KOPT-K1 (cell line): ENCODE measurements at regions not wholly inside any gene's neighbourhood (a gene's known extent, or its start where the extent isn't known, plus 50 kb on each side); places are given as distances from the start of the nearest gene placed in this dataset.
"Not testable (repeated sequence)": the region's sequence is repeated elsewhere in the genome, so short reads cannot be mapped to it uniquely, and the experiment has no call there.

Experiments
- H3K27ac ChIP-seq: fragments of 200-600 bp; sonication (generic); 2 replicates; pipeline ENCODE4 v1.5.1; 2016; ENCODE audit warnings: antibody characterized with exemption, mild to moderate bottlenecking, low read depth, low read length; ENCODE audit not compliant: poor library complexity, severe bottlenecking
- H3K36me3 ChIP-seq: fragments of 200-600 bp; sonication (generic); 2 replicates; pipeline ENCODE4 v1.5.1; 2017; ENCODE audit warnings: antibody characterized with exemption, mild to moderate bottlenecking, low read length, moderate library complexity; ENCODE audit not compliant: insufficient read depth
- H3K9me3 ChIP-seq: fragments of 200-600 bp; sonication (generic); 2 replicates; pipeline ENCODE4 v1.5.1; 2017; ENCODE audit warnings: antibody characterized with exemption, low read length, mild to moderate bottlenecking; ENCODE audit not compliant: insufficient read depth, poor library complexity, severe bottlenecking

DNA sequence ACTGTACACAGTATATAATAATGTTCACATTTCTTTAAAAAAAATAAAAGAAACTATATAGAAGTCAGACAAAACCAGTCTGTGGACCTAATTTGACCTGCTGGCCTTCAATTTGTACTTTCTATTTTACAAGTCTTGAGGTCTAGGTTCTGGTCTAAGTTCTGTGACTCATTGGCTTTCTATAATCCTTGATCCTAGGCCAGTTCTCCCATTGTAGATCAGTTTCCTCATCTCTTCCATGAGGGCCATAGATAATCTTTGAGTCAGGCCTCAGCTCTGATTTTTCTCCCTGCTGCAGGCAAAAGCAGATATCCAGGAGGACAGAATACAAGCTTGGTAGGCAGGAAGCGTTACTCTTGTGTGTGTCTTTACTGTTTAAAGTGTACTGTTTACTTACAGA lies 603.7 kb upstream of the CAMK1G start:
- H3K36me3 ChIP-seq, result no peaks in the 10 kb centered on the region

DNA sequence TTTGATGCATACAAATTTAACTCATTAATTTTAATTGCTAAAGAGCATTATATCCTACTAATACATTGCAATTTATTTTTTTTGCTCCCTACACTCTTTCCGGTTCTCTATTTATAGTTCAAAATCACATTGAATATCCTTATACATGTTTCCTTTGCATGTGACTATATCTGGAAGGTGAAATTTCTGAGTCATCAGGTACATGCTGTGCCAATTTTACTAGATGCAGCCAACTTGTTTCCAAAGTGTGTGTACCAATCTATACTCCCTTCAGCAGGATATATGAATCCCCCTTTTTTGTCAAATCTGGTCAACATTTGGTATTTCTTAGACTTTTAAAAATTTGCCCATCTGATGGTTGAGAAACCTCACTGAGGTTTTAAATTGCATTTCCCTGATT lies 602.9 kb upstream of the CAMK1G start:
- H3K9me3 ChIP-seq, result no peaks in the 10 kb centered on the region
- H3K27ac ChIP-seq, result no peak overlapping the region
- H3K36me3 ChIP-seq, result no peaks in the 10 kb centered on the region

More for the DNA sequence above, 603.7 kb upstream of the CAMK1G start:
- H3K27ac ChIP-seq, result no peak overlapping the region
- H3K9me3 ChIP-seq, result no peaks in the 10 kb centered on the region

GRCh38 chr1:208985231-208985630 lies 598.3 kb upstream of the CAMK1G start:
- Histone ChIP-seq H3K27ac (no peak overlapping the region), H3K36me3 (no peaks in the 10 kb centered on the region), H3K9me3 (no peaks in the 10 kb centered on the region)

GRCh38 chr1:208988811-208989222 lies 594.7 kb upstream of the CAMK1G start:
- H3K27ac ChIP-seq, result peak overlapping the region; percentile 62

GRCh38 chr1:208990456-208990855 lies 593.1 kb upstream of the CAMK1G start:
- Histone ChIP-seq H3K27ac (no peak overlapping the region), H3K36me3 (no peaks in the 10 kb centered on the region), H3K9me3 (no peaks in the 10 kb centered on the region)

More at GRCh38 chr1:208988811-208989222, 594.7 kb upstream of the CAMK1G start:
- no peaks in the 10 kb centered on the region for H3K9me3 ChIP-seq
- H3K36me3 ChIP-seq, result no peaks in the 10 kb centered on the region

DNA sequence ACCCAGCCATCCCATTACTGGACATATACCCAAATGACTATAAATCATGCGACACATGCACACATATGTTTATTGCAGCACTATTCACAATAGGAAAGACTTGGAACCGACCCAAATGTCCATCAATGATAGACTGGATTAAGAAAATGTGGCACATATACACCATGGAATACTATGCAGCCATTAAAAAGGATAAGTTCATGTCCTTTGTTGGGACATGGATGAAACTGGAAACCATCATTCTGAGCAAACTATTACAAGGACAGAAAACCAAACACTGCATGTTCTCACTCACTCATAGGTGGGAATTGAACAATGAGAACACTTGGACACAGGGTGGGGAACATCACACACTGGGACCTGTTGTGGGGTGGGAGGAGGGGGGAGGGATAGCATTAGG lies 586.5 kb upstream of the CAMK1G start:
- not testable (repeated sequence) for H3K9me3 ChIP-seq, H3K36me3 ChIP-seq, H3K27ac ChIP-seq

DNA sequence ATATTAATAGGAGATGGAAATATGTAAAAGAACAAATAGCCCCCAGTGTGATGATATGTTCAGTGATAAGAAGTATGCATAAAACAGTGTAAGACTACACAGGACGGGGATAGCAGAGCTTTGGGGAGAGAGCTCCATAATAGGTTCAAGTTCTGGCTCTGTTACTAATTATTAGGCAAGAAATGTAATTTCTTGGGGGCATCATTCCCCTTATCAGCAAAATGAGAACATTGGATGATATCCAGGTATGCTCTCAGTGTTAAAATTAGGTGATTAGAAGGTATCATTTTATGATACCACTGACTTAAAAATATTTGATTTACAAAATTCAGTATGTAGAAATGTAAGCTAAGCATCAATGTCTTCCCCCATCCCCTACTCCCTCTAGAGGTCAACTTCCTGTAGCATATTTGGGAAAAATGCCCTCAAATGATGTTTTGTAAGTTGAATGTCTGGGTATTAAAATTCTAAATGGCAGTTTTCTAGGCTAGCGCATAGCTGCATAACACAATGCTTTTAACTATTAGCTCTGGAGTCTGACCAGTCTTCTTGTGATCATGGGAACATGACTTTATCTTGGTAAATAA lies 585.7 kb upstream of the CAMK1G start:
- H3K9me3 ChIP-seq, result no peaks in the 10 kb centered on the region
- H3K36me3 ChIP-seq, result no peaks in the 10 kb centered on the region
- no peak overlapping the region for H3K27ac ChIP-seq

- Histone ChIP-seq H3K9me3 (no peaks in the 10 kb centered on the region), H3K27ac (no peak overlapping the region)
These were observed 574.9 kb upstream of the CAMK1G start for GRCh38 chr1:209008586-209008985.

DNA sequence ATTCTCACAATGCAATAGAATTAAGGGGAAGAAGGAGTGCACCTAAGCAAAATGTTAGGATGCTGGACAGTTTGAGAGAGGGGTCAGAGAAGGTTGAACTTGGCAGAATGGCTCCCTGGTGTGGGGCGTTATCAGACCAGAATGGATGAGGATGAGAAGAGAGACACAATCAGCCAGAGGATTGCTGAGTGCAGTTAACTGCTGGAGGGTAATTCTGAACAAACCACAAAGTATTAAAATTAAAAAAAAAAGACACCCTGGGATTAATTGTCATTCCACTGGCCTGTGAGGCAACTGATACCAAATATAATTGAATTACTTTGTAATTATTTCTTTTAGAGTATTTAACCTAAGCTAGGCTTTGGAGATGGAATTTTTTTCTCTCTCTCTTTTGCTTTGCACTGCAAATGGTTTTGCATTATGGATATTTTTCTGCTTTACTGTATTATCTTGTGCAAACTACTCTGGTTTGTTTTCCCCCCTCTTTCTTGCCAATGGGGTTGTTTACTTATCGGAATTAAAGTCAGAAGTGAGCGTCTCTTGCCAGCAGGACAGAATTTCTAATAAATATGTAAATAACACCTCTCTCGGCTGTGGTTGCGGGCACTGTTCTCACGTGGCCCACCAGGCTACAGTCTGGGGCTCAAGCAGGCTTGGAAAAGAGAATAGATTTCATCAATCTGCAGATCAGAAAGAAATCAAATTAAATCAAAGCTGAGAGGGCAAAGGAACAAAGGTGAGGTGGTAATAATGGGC lies 572.9 kb upstream of the CAMK1G start:
- H3K9me3 ChIP-seq, result no peaks in the 10 kb centered on the region
- no peaks in the 10 kb centered on the region for H3K36me3 ChIP-seq
- no peak overlapping the region for H3K27ac ChIP-seq

More at GRCh38 chr1:209008586-209008985, 574.9 kb upstream of the CAMK1G start:
- no peaks in the 10 kb centered on the region for H3K36me3 ChIP-seq

- Histone ChIP-seq H3K36me3 (no peaks in the 10 kb centered on the region), H3K27ac (no peak overlapping the region), H3K9me3 (peaks cover 3% of the 10 kb centered on the region)
These were observed 570.9 kb upstream of the CAMK1G start for GRCh38 chr1:209012443-209013196.

- Histone ChIP-seq H3K9me3 (peaks cover 8% of the 10 kb centered on the region), H3K36me3 (no peaks in the 10 kb centered on the region), H3K27ac (no peak overlapping the region)
These were observed 568.4 kb upstream of the CAMK1G start for GRCh38 chr1:209015092-209015491.

GRCh38 chr1:209021622-209022021 lies 561.9 kb upstream of the CAMK1G start:
- peaks cover 16% of the 10 kb centered on the region for H3K9me3 ChIP-seq
- no peaks in the 10 kb centered on the region for H3K36me3 ChIP-seq
- no peak overlapping the region for H3K27ac ChIP-seq

GRCh38 chr1:209023790-209024189 lies 559.7 kb upstream of the CAMK1G start:
- H3K9me3 ChIP-seq, result peaks cover 13% of the 10 kb centered on the region
- no peak overlapping the region for H3K27ac ChIP-seq
- H3K36me3 ChIP-seq, result no peaks in the 10 kb centered on the region

DNA sequence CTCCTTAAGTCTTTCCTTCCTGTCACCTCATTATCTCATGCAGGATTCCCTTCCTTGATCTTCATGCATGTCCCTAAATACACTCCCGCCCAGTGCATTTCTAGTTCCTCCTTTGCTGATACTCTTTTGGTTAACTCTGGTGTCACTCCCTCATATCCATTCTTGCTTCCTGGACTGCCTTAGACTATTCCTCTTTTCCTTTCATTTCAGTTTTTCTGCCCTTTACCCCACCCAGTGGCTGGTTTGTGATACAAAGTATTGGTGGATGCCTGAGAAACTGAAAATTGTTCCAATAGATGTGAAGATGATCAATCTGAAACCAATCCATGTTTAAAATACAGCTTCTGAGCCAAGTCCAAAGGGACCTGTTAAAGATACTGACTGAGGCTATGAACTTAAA lies 553.8 kb upstream of the CAMK1G start:
- no peaks in the 10 kb centered on the region for H3K9me3 ChIP-seq
- H3K36me3 ChIP-seq, result no peaks in the 10 kb centered on the region
- H3K27ac ChIP-seq, result no peak overlapping the region

- Histone ChIP-seq H3K27ac (no peak overlapping the region), H3K36me3 (no peaks in the 10 kb centered on the region), H3K9me3 (no peaks in the 10 kb centered on the region)
These were observed 552.9 kb upstream of the CAMK1G start for GRCh38 chr1:209030454-209031167.
